Cardiac fibroblast (primary cell): ENCODE measurements at regions not wholly inside any gene's neighbourhood (a gene's known extent, or its start where the extent isn't known, plus 50 kb on each side); places are given as distances from the start of the nearest gene placed in this dataset.

Experiments
- DNase-seq, 2 donors: peaks; one replicate each; pipeline versions ENCODE4 v3.0.0 to v3.0.0-alpha.2; 2010; ENCODE audit warnings: low read depth in 2 of 2
- H3K4me3 ChIP-seq, 2 donors: replicated peaks in 1 of 2; 1 replicate in 1 of 2; 2 replicates in 1 of 2; pipeline ENCODE4 v1.5.1; 2011; ENCODE audit warnings: low read depth in 2 of 2, low read length in 2 of 2, mild to moderate bottlenecking in 2 of 2, moderate library complexity in 1 of 2
- CTCF ChIP-seq: IDR thresholded peaks from one replicate; pipeline ENCODE4 v1.5.1; 2011; ENCODE audit warnings: low read depth, mild to moderate bottlenecking, low read length, inconsistent platforms

GRCh38 chr2:225787497-225787896 lies 388.0 kb downstream of the NYAP2 start:
- no peak for DNase-seq
- H3K4me3 ChIP-seq: no peak overlapping the region
- no peak for TF ChIP-seq CTCF

- H3K4me3 ChIP-seq: no peak overlapping the region
- no peak for TF ChIP-seq CTCF
- no peak for DNase-seq
Observed at GRCh38 chr2:225781991-225782390, 382.5 kb downstream of the NYAP2 start.

GRCh38 chr2:225781145-225781544 lies 381.6 kb downstream of the NYAP2 start:
- H3K4me3 ChIP-seq: no peak overlapping the region
- TF ChIP-seq CTCF: no peak
- no peak for DNase-seq

GRCh38 chr2:225779829-225780228 lies 380.3 kb downstream of the NYAP2 start:
- H3K4me3 ChIP-seq: no peak overlapping the region
- no peak for TF ChIP-seq CTCF
- DNase-seq: peak; percentile 21 to 48

GRCh38 chr2:225773148-225773547 lies 373.6 kb downstream of the NYAP2 start:
- no peak for TF ChIP-seq CTCF
- peak in 1 of 2 donors; percentile 70 for DNase-seq
- H3K4me3 ChIP-seq: no peak overlapping the region

GRCh38 chr2:225771701-225772100 lies 372.2 kb downstream of the NYAP2 start:
- H3K4me3 ChIP-seq: no peak overlapping the region
- no peak for DNase-seq
- no peak for TF ChIP-seq CTCF

- TF ChIP-seq CTCF: no peak
- H3K4me3 ChIP-seq: no peak overlapping the region
- DNase-seq: no peak
Observed at GRCh38 chr2:225768741-225769140, 369.2 kb downstream of the NYAP2 start.
